ENCODE measurements at regions not wholly inside any gene's neighbourhood (a gene's known extent, or its start where the extent isn't known, plus 50 kb on each side); places are given as distances from the start of the nearest gene placed in this dataset.

DNA sequence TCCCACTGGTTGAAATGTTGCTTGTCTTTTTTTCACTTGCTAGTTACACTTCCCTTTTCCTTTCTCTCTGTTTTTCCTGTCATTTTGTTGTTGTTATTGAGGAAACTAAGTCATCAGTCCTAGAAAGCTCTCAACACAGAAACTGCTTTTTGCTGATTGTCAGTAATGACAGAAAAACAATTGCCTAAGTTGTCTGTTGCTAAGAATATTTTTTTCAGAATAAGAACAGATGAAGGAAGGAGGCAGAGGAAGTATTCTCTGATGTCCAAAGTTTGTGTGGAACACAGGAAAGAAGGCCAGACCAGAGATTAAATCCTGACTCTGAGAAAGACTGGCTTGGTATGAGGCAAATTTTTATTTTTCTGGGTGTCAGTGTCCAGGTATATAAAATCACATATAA is 163.3 kb downstream of the CASP12 start:
- Histone ChIP-seq H3K36me3 (no peaks in the 10 kb centered on the region), H3K9me3 (no peaks in the 10 kb centered on the region), H3K27ac (no peak overlapping the region), H3K4me3 (replicated peaks in 1 of 3) (no peak overlapping the region), H3K27me3 (no peaks in the 10 kb centered on the region), H3K4me1 (no peaks in the 10 kb centered on the region)
- TF ChIP-seq, protein P1, sequence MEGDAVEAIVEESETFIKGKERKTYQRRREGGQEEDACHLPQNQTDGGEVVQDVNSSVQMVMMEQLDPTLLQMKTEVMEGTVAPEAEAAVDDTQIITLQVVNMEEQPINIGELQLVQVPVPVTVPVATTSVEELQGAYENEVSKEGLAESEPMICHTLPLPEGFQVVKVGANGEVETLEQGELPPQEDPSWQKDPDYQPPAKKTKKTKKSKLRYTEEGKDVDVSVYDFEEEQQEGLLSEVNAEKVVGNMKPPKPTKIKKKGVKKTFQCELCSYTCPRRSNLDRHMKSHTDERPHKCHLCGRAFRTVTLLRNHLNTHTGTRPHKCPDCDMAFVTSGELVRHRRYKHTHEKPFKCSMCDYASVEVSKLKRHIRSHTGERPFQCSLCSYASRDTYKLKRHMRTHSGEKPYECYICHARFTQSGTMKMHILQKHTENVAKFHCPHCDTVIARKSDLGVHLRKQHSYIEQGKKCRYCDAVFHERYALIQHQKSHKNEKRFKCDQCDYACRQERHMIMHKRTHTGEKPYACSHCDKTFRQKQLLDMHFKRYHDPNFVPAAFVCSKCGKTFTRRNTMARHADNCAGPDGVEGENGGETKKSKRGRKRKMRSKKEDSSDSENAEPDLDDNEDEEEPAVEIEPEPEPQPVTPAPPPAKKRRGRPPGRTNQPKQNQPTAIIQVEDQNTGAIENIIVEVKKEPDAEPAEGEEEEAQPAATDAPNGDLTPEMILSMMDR (IDR thresholded peaks at IDR 0.05): no peak
- TF ChIP-seq POLR2A (IDR thresholded peaks at IDR 0.05): no peak
- DNase-seq: no peak
- intact Hi-C loops (cut with DNase I): no loop called here

DNA sequence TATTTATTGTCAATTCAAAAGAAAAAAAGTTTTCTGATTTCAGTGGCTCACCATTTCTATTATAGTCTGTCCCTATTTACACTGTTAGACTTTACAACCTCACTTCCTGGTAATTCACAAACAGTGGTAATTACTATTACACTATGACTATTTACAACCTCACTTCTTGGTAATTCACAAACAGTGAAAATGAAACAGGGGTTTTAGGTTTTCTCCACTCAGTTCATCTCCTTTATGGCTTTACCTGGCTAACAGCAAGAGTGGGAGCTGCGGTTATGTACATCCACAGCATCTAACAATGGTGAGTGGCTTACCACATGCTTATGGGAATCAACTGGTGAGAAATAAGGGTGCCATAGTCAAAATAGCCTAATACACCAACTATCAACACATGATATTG is 166.4 kb downstream of the CASP12 start:
- no peak for TF ChIP-seq POLR2A (IDR thresholded peaks at IDR 0.05)
- TF ChIP-seq, protein P1 (IDR thresholded peaks at IDR 0.05): no peak
- Histone ChIP-seq H3K27ac (no peak overlapping the region), H3K27me3 (no peaks in the 10 kb centered on the region), H3K4me3 (replicated peaks in 1 of 3) (no peak overlapping the region), H3K36me3 (no peaks in the 10 kb centered on the region), H3K4me1 (no peaks in the 10 kb centered on the region), H3K9me3 (no peaks in the 10 kb centered on the region)
- WGBS, 2 donors: 83 to 96% methylated on average over 1 of the region's 1 CpG
- DNase-seq: no peak
- intact Hi-C loops (cut with DNase I): no loop called here

DNA sequence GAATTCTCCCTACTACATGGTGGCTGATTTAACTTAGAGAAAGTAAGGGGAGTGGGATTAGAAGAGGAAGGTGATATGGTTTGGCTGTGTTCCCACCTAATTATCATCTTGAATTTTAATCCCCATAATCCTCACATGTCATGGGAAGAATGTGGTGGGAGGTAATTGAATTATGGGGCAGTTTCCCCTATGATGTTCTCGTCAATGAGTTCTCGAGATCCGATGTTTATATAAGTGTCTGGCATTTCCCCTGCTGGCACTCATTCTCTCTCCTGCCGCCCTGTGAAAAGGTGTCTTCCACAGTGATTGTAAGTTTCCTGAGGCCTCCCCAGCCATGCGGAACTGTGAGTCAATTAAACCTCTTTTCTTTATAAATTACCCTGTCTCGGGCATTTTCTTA is 169.3 kb downstream of the CASP12 start:
- H3K4me3 ChIP-seq (replicated peaks in 1 of 3): no peak overlapping the region
- H3K36me3 ChIP-seq: no peaks in the 10 kb centered on the region
- intact Hi-C loops (cut with DNase I): no loop called here
- no peaks in the 10 kb centered on the region for H3K9me3 ChIP-seq
- TF ChIP-seq, protein P1 (IDR thresholded peaks at IDR 0.05): no peak
- no peak for TF ChIP-seq POLR2A (IDR thresholded peaks at IDR 0.05)
- DNase-seq: no peak
- H3K27me3 ChIP-seq: no peaks in the 10 kb centered on the region
- no peak overlapping the region for H3K27ac ChIP-seq
- H3K4me1 ChIP-seq: no peaks in the 10 kb centered on the region
- WGBS, 2 donors: 79 to 80% methylated on average over 6 of the region's 6 CpGs

DNA sequence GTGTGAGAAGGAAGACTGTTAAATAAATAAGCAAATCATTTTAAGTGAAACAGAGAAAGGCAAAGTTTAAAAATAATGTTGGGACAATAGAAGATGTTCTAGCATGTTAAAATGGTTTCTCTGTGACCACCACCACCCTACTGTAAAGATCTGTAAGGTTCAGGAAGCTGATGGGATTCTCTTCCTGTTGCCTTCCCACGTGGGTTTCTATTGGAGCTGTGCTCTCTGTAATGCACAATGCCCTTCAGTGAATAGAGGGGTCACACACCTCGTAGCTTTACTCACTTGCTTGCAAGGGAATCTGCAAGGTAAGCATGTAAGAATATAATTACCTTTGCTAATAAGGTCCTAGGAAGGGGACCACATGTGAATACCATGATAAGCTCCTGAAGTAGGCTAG is 170.5 kb downstream of the CASP12 start:
- intact Hi-C loops (cut with DNase I): no loop called here
- 38 to 56% methylated on average over 2 of the region's 2 CpGs for WGBS, 2 donors
- TF ChIP-seq, protein P1 (IDR thresholded peaks at IDR 0.05): no peak
- no peak for TF ChIP-seq POLR2A (IDR thresholded peaks at IDR 0.05)
- DNase-seq: no peak
- no peaks in the 10 kb centered on the region for H3K27me3 ChIP-seq
- no peaks in the 10 kb centered on the region for H3K4me1 ChIP-seq
- H3K9me3 ChIP-seq: no peaks in the 10 kb centered on the region
- H3K4me3 ChIP-seq (replicated peaks in 1 of 3): no peak overlapping the region
- no peak overlapping the region for H3K27ac ChIP-seq
- H3K36me3 ChIP-seq: no peaks in the 10 kb centered on the region

DNA sequence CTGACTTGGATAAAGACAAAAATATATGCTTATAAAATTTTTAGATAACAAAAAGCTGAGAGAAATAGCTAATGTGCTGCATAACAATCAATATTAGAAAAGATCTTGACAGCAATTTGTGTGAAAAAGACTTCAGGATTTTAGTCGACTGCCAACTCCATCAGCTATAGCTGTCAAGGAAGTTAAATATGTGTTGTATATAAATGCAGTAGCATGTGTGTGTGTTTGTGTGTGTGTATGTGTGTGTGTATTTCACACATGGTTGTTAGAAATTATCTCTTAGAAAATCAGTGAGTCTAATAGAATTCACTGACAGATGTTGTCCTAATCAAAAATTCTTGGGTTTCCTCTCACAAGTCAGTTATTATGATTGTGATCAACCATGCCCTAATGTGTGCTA is 171.2 kb downstream of the CASP12 start:
- no peak overlapping the region for H3K4me3 ChIP-seq (replicated peaks in 1 of 3)
- H3K27ac ChIP-seq: no peak overlapping the region
- H3K36me3 ChIP-seq: no peaks in the 10 kb centered on the region
- DNase-seq: no peak
- TF ChIP-seq, protein P1 (IDR thresholded peaks at IDR 0.05): no peak
- no peak for TF ChIP-seq POLR2A (IDR thresholded peaks at IDR 0.05)
- 90 to 93% methylated on average over 1 of the region's 1 CpG for WGBS, 2 donors
- intact Hi-C loops (cut with DNase I): no loop called here
- no peaks in the 10 kb centered on the region for H3K9me3 ChIP-seq
- no peaks in the 10 kb centered on the region for H3K4me1 ChIP-seq
- H3K27me3 ChIP-seq: no peaks in the 10 kb centered on the region
